Left cardiac atrium (tissue), 4 donors: ENCODE measurements at regions not wholly inside any gene's neighbourhood (a gene's known extent, or its start where the extent isn't known, plus 50 kb on each side); places are given as distances from the start of the nearest gene placed in this dataset.
"Not testable (repeated sequence)": the region's sequence is repeated elsewhere in the genome, so short reads cannot be mapped to it uniquely, and the experiment has no call there.

Source experiments
- ATAC-seq, 2 donors: fragments of 200-7000 bp; cut with Tn5 transposase; one replicate each; pipeline ENCODE4 v1.9.1; 2020; ENCODE audit warnings: mild to moderate bottlenecking in 2 of 2, moderate library complexity in 2 of 2
- DNase-seq: peaks from one replicate; pipeline ENCODE4 v3.0.0-alpha.2; 2020
- intact Hi-C, 2 donors: fragments of 100-400 bp; cut with DNase I; formaldehyde crosslinking; loops; one replicate each; pipeline versions ENCODE4 v1.14.1 to v1.15.1; 2022 to 2023
- donor health status: DM: no; HTN: yes; CAD: no.
- donor health status: DM: no; HTN: yes; CAD: no; lungs with severe emphysema.
- donor health status: DM: yes; HTN: yes; CAD: no.
- donor health status: Dilated cardiomyopathy.

DNA sequence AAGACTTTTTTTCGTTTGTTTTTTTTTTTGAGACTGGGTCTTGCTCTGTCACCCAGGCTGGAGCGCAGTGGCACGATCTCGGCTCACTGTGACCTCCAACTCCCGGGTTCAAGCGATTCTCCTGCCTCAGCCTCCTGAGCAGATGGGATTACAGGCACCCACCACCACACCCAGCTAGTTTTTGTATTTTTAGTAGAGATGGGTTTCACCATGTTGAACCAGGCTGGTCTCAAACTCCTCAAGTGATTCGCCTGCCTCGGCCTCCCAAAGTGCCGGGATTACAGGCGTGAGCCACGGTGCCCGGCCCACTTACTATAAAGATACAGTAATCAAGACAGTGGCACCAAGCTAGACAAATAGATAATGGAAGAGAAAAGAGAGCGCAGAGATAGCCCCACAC lies 162.3 kb downstream of the CTTN start:
- intact Hi-C loops, DNase-seq, ATAC-seq: not testable (repeated sequence)

DNA sequence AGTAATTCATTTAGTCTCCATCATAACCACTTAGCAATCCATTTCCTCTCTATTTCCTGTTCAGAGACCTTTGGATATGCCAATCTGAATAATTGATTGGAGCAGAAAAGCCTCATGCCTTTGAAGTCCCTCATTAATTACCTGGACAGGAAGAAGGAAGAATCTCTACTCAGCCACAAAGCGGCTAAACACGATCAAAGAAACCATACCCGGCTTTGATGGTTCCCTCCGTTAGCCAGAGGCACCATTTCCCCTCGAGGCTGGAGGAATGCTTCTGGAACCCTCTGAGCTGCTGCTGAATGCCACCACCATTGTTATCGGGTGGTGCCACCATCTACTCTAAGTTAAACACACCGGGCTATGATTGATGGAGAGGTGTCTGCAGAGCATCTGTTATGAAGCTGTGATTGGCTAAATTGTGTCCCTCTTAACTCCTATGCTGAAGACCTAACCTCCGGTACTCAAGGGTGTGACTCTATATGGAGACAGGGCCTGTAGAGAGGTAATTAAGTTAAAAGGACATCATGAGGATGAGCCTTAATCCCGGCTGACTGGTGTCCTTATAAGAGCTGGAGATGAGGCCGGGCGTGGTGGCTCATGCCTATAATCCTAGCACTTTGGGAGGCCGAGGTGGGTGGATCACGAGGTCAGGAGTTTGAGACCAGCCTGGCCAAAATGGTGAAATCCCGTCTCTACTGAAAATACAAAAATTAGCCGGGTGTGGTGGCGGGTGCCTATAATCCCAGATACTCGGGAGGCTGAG lies 168.6 kb downstream of the CTTN start:
- ATAC-seq (no peak), DNase-seq (no peak)
- intact Hi-C loops, result no loop called here

- DNase-seq, result no peak
- intact Hi-C loops, result no loop called here
Observed at GRCh38 chr11:70567680-70568034, 169.3 kb downstream of the CTTN start.

DNA sequence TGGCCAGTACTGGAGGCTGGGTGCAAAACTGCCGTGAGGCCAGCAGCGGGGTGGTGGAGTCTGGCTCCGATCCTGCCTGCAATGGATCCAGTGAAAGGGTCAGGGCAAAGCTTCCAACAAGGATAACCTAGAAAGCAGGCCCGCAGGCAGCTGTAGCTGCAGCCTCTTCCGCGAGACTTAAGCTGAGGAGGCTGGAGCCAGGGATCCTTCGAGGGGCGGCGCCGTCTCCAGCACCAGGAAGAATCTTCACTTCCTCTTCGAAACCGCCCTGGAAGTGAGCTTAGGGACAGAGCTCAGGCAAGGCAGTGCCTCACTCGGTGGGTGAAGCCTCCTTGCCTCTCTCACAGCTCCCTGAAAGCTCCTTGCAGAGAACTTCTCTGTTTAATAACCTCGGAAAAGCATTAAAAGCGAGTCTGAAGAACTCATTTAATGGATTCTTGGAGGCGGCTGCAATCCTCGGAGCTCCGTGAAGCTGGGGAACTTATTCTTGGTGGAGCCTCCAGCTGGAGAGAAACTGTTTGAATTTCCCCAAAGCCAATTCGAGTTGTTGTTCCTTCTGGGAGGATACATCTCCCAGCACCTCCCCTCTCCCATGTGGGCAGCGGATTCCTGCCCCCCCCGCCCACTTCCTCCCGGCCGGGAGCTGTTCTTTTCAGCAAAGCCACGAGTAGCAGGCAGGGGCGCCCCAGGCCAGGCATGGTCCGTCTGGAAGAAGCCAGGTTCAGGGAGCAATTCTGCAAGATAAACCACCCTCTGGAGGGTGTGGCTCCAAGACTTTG lies 169.9 kb downstream of the CTTN start:
- ATAC-seq, result peak; percentile 75 to 92
- peak; percentile 71 for DNase-seq
- intact Hi-C loops, result no loop called here

More at GRCh38 chr11:70567680-70568034, 169.3 kb downstream of the CTTN start:
- no peak for ATAC-seq

DNA sequence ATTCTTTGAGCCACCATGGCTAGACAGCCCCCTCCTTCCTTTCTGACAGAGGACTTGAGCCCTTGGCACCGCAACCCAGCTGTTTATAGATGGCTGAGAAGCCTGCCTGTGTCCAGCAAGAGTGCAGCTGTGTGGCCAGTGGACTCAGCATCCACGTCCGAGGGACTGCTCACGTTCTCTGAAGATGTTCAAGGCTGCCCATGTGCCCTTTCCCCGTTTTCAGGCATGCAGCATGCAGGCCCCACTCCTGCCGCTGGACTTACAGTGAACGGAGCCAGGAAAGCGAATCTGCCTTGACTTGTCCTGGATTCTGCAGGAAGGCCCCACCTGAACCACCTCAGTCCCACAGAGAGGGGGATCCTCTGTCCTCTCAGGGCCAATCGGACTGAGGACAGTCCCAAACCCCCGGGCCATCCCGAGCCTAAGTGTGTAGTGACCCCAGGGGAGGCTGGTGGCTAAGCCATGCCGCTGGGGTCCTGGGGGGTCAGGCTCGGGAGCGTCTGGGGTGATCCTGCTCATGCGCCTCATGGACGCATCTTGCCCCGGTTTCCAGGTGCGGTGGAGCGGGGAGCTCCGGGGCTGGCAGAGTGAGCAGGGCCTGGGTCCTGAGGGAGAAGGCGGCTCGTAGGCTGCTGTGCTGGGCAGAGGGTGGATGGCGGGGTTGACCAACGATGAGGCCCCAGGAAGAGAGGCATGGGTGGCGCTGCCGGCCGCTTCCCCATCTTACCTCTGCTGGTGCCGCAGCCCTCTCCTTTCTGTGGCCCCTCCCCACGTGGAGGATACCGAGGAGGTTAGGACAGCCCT lies 170.7 kb downstream of the CTTN start:
- ATAC-seq (no peak), DNase-seq (no peak)
- intact Hi-C loops, result no loop called here

- ATAC-seq (no peak), DNase-seq (no peak)
- intact Hi-C loops, result no loop called here
Observed at GRCh38 chr11:70569618-70569890, 171.2 kb downstream of the CTTN start.

DNA sequence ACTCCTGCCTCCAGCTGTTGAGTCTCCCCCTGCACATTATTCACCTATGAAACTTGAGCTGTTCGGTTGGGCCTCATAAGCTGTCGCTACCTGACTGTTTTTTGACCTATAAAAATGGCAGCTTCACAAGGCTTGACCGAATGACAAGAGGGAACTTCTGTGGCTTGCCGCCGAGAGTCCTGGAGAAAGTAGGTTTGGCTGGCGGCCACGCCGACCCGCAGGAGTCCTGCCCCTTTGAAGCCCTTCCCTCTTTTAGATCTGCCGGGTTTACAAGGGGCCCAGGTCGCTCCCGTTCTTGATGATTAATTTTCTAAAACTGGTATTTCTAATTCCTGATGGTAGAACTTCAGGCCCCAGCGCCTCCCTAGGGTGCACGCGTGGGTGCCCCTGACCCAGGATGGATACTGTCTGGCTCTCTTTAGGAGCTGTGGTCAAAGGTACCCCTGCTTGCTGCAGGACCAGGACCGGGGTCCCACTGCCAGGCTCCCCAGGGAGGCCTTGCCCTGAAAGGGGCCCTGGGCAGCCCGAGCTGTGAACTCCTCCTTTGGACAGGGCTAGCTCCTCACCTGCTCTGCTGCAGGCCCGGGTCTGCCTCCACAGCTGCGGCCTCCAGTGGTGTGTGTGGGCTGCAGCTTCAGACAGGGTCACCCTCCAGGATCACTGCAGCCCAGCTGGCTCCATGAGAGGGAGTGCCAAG lies 171.8 kb downstream of the CTTN start:
- intact Hi-C loops, result no loop called here
- no peak for ATAC-seq
- no peak for DNase-seq

DNA sequence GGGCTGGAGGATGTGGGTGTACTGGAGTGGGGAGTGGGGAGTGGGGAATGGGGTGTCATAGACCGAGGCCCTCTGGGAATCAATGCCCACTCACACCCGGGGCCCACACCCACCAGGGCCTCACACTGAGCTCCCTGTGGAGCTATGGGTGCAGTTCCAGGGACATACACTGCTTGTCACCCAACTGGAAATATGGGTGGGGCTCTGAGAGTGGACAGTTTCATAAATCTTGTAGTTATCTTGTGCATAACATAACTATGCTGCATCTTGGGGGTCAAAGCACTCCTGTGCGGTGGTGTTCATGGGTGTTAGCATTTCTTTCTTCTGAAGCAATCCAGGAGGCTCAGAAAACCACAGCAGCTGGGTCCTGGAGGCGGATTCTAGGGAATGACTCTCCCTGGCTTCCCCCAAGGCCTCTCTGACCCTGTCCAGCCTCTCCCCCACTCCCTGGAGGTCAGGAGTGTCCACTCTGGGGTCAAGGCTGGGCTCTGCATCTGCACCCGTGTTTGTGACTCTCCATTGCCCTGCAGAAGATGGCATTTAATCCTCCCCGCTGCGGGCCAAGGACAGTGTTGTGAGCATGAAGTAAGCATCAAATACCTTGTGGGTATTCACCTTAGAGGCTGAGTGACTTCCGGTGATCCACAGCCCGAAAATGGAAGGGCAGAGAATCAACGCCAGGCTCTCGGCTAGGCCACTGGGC lies 172.5 kb downstream of the CTTN start:
- intact Hi-C loops, result no loop called here
- DNase-seq (no peak), ATAC-seq (no peak)

- intact Hi-C loops, result no loop called here
- ATAC-seq (no peak), DNase-seq (no peak)
Observed at GRCh38 chr11:70572974-70573260, 174.6 kb downstream of the CTTN start.

DNA sequence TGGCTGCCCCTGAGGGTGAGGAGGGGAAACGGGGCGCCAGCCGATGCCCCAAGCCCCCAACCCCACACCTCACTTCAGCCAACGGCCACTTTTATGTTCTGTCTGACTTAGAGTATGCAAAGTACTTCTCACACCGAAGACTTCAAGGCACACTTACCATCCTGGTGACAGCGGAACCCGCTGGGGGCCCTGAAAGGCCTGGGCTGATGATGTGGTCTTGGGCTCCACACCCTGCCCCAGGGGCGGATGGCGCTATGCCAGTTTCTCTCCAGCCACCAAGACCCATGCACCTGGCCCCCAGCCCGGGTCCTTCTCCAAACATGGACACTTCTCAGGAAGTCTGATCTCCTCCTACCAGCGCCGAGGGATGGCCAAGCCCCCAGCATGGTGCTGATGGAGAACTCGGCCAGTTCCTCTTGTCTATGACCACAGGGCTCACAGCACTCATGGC lies 175.4 kb downstream of the CTTN start:
- intact Hi-C loops, result no loop called here
- ATAC-seq (no peak), DNase-seq (no peak)

DNA sequence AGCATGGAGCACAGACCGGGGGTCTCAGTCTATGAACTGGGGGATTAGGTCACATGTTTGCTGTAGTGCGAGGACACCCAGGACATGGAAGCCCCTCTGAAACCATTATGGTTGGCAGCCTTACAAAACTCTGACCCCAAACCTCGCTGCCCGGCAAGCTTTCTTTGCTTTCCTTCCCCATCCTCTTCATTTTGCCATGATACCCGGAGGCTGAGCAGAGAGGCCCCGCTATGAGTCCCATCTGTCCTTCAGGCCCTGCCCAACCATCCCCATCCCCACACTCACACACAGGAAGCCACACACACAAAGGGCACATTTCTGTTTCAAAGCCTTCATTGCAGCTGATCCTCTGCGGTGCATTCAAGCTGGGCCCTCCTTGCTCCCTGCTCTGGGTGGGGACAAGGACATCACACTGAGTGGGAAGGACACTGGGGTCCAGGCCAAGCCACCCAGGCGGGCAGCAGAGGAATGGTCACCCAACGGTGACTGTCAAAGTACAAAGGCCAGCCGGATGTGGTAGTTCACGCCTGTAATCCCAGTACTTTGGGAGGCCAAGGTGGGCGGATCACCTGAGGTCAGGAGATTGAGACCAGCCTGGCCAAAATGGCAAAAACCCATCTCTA lies 176.5 kb downstream of the CTTN start:
- DNase-seq (no peak), ATAC-seq (no peak)
- intact Hi-C loops, result no loop called here

DNA sequence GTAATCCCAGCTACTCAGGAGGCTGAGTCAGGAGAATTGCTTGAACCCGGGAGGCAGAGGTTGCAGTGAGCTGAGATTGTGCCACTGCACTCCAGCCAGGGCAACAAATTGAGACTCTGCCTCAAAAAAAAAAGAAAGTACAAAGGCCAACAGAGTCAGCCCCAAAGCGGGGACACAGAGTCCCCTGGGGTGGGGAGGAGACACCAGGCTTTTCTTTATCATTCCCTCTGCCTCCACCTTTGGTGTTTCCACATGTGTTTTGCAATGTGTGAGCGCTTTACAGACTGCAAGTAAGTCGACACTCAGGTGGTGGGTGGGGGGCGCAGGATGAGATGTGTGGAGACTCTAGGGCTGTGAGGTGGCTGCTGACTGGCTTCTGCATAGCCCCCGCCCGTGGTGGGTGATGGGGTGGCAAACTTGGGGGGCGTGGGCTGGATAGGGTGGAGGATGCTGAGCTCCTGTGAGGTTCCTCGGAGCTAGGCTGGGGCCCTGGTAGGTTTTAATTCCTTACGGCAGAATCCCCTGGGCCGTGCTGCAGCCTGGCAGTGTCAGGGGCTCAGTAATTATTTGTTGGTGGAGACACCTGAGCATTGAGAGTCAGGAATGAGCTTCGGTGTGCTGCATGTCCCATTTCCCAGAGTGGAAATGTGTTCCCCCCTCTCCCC lies 177.2 kb downstream of the CTTN start:
- intact Hi-C loops, result no loop called here
- ATAC-seq (no peak), DNase-seq (no peak)

DNA sequence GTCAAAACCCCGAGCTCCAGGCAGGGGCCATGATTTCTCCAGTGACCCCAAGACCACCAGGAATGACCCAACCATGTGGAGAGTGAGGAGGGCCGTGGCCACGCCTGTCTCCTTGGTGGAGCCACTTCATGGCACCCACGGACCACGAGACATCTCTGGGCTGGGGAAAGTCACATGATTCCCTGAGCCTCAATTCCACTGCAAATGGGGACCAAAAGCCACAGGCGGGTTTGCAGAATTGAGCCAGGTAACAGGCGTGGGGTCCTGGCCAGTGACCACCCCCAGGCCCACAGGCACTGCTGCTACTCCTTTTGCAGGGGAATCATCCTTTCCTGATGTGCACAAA lies 178.9 kb downstream of the CTTN start:
- no peak for ATAC-seq
- no peak for DNase-seq
- intact Hi-C loops, result no loop called here

DNA sequence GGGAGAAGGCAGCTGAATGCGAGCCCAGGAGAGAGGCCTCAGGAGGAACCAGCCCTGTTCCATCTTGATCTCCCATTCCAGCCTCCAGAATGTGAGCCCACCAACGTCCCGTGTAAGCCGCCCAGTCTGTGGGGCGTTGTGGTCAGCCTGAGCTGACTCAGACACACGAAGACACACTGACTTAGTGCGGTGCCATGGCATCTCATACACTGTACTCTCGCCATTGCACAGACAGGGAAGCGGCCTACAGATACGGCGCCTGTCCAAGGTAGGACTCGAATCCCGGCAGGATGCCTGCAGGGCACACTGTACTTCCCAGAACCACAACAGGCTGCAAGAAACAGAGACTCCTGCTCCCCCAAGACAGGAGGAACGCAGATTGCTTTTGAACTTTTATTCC lies 179.6 kb downstream of the CTTN start:
- DNase-seq (no peak), ATAC-seq (no peak)
- intact Hi-C loops, result no loop called here

DNA sequence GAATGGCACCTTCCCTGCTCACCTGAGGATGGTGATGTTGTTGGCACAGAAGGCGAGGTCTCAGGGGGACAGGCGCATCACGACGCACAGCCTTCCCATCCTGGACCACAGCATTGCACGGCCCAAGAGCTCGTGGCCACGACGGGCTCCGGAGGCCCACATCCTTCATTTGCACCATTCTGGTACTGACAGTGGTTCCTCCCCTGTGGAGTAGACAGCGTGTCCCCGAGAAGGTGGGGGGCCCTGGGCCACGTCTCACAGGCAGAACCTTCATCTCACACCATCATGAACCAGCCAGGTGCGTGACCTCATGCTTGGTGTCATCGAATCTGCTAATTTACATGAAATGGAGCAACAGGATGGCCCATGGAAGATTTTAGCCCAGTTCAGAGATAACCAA lies 180.0 kb downstream of the CTTN start:
- ATAC-seq, result no peak
- intact Hi-C loops, result no loop called here
- DNase-seq, result no peak

- intact Hi-C loops, result no loop called here
Observed at GRCh38 chr11:70578831-70579230, 180.5 kb downstream of the CTTN start.

GRCh38 chr11:70579316-70579955 lies 181.1 kb downstream of the CTTN start:
- intact Hi-C loops, result no loop called here
- DNase-seq (no peak), ATAC-seq (no peak)

More at GRCh38 chr11:70578831-70579230, 180.5 kb downstream of the CTTN start:
- DNase-seq, result no peak
- ATAC-seq, result no peak
